Mesothelial cell of epicardium (in vitro differentiated cells): ENCODE measurements at regions not wholly inside any gene's neighbourhood (a gene's known extent, or its start where the extent isn't known, plus 50 kb on each side); places are given as distances from the start of the nearest gene placed in this dataset.

Source experiments
- DNase-seq, 2 experiments: peaks; one replicate each; pipeline ENCODE4 v3.0.0; 2021; ENCODE audit warnings: low spot score in 2 of 2; ENCODE audit not compliant: unreplicated experiment in 2 of 2
- H3K27ac Mint-ChIP-seq: 2 replicates; pipeline ENCODE4 v1.8.0; 2021; ENCODE audit warnings: mixed read lengths
- H3K27me3 Mint-ChIP-seq: 2 replicates; pipeline ENCODE4 v1.8.0; 2021; ENCODE audit warnings: low read depth, mixed read lengths
- H3K36me3 Mint-ChIP-seq: 2 replicates; pipeline ENCODE4 v1.8.0; 2021; ENCODE audit warnings: mixed read lengths
- H3K4me1 Mint-ChIP-seq: 2 replicates; pipeline ENCODE4 v1.8.0; 2021; ENCODE audit warnings: mixed read lengths
- H3K4me3 Mint-ChIP-seq: 2 replicates; pipeline ENCODE4 v1.8.0; 2021; ENCODE audit warnings: mild to moderate bottlenecking, moderate library complexity, mixed read lengths
- H3K9me3 Mint-ChIP-seq: 2 replicates; pipeline ENCODE4 v1.8.0; 2021; ENCODE audit warnings: mixed read lengths
- TF ChIP-seq, protein P1 (sequence below): fragments of 200-600 bp; sonication (generic); IDR thresholded peaks from one replicate; pipeline ENCODE4 v1.5.0; 2021; ENCODE audit warnings: antibody characterized with exemption; ENCODE audit not compliant: unreplicated experiment

DNA sequence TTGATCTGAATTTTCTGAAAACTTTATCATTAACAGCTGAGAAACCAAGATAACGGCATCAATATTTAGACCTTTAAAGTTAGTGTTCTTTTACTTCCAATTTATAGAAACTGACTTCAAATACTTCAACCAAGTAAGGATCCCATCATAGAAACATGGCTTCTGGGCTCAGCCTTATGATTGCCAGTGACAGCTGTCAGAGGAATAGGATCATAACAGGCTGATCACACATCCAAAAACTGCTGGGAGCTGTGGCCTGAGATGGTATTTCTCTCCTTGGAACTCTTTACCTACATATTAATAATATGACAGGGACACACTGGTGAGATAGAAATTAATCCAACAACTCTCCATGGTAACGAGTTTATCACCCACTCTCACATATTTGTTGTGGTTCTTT, 448.3 kb upstream of the NMUR2 start:
- peaks cover 7% of the 10 kb centered on the region for H3K4me1 Mint-ChIP-seq
- TF ChIP-seq, protein P1, sequence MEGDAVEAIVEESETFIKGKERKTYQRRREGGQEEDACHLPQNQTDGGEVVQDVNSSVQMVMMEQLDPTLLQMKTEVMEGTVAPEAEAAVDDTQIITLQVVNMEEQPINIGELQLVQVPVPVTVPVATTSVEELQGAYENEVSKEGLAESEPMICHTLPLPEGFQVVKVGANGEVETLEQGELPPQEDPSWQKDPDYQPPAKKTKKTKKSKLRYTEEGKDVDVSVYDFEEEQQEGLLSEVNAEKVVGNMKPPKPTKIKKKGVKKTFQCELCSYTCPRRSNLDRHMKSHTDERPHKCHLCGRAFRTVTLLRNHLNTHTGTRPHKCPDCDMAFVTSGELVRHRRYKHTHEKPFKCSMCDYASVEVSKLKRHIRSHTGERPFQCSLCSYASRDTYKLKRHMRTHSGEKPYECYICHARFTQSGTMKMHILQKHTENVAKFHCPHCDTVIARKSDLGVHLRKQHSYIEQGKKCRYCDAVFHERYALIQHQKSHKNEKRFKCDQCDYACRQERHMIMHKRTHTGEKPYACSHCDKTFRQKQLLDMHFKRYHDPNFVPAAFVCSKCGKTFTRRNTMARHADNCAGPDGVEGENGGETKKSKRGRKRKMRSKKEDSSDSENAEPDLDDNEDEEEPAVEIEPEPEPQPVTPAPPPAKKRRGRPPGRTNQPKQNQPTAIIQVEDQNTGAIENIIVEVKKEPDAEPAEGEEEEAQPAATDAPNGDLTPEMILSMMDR: no peak
- H3K4me3 Mint-ChIP-seq: no peak overlapping the region
- no peaks in the 10 kb centered on the region for H3K27me3 Mint-ChIP-seq
- no peak for DNase-seq
- H3K36me3 Mint-ChIP-seq: no peaks in the 10 kb centered on the region
- no peaks in the 10 kb centered on the region for H3K9me3 Mint-ChIP-seq
- H3K27ac Mint-ChIP-seq: no peak overlapping the region

DNA sequence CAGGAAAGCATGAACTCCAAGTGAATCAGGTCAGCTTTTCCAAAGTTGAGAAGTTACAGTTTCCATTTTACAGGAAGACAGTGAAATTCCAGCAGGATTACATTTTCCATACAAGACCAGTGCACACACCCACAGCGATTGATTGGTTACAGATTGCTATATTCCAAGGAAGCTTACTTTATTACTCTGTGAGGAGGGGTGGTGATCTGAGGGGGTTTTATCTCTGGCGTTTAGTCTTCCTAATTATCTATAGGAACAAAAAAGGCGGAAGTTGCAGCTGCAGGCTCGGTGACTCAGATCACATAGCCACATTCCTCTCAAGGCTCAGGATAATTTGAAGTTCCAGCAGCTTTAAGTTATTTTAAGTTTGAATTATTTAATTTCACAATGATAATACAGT, 450.4 kb upstream of the NMUR2 start:
- Mint-ChIP-seq H3K27ac (no peak overlapping the region), H3K9me3 (no peaks in the 10 kb centered on the region)
- no peak for DNase-seq

DNA sequence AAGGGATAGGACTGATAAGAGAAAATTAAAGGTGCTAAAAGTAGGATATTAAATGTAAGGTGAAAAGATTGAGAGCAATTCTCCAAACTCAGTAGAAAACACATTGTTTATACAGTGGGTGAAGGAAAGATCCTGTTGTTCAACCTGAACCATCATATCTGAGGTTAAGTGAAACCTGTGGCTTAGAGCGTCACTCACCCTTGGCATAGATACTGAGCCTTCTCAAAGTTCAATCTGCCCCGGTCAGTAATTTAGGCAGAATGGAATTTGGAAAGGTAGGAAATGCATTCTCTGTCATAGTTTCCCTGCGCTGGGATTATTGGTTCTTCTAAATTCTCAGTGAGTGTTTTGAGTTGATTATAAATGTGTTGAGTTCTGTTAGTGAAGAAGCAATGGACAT, 456.2 kb upstream of the NMUR2 start:
- H3K4me1 Mint-ChIP-seq: peaks cover 7% of the 10 kb centered on the region
- H3K9me3 Mint-ChIP-seq: no peaks in the 10 kb centered on the region
- no peak for DNase-seq
- no peak overlapping the region for H3K27ac Mint-ChIP-seq
- H3K36me3 Mint-ChIP-seq: no peaks in the 10 kb centered on the region
- no peaks in the 10 kb centered on the region for H3K27me3 Mint-ChIP-seq
- TF ChIP-seq, protein P1: no peak
- H3K4me3 Mint-ChIP-seq: no peak overlapping the region

More for the DNA sequence above, 450.4 kb upstream of the NMUR2 start:
- no peak overlapping the region for H3K4me3 Mint-ChIP-seq
- no peaks in the 10 kb centered on the region for H3K27me3 Mint-ChIP-seq
- no peaks in the 10 kb centered on the region for H3K36me3 Mint-ChIP-seq
- TF ChIP-seq, protein P1: no peak
- peaks cover 7% of the 10 kb centered on the region for H3K4me1 Mint-ChIP-seq

DNA sequence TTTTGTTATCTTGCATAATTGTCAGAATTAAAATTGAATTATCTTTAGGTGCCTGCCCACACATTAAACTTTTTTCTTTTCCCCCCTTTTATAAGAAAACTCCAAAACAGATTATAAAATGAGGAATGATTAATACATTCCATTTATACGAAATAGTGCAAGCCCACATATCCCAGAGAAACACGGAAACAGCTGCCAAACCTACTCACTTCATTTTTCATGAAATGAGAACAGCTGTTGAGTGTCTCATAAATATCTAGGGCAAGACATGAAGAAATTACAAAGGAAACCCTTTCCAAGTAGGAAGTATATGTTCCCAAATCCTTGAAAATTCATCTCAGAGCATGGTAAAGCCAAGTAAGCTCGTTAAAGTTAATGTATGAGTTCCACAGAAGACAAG, 459.4 kb upstream of the NMUR2 start:
- H3K36me3 Mint-ChIP-seq: no peaks in the 10 kb centered on the region
- no peaks in the 10 kb centered on the region for H3K9me3 Mint-ChIP-seq
- H3K4me3 Mint-ChIP-seq: no peak overlapping the region
- H3K27me3 Mint-ChIP-seq: no peaks in the 10 kb centered on the region
- no peaks in the 10 kb centered on the region for H3K4me1 Mint-ChIP-seq
- H3K27ac Mint-ChIP-seq: no peak overlapping the region
- TF ChIP-seq, protein P1: no peak
- no peak for DNase-seq

DNA sequence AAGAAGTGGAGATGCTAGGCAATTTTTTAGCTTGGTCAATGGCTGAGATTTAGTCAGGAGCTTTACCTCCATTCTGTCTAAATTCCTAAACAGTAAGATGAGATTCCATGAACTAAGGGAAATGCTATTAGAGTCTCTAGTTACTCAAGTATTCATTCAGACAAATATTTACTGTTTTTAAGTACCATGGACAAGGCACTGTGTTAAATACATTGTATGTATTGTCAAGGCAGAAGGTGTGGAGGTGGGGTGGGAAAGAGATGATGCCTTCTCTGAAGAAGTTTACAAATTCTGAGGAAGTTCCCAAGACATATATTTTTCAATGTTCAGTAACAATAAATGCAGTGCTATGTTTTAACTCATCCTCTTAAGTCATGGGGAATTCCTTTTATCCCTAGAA, 459.9 kb upstream of the NMUR2 start:
- no peak for DNase-seq

More for the DNA sequence above, 459.9 kb upstream of the NMUR2 start:
- H3K9me3 Mint-ChIP-seq: no peaks in the 10 kb centered on the region
- no peaks in the 10 kb centered on the region for H3K27me3 Mint-ChIP-seq
- H3K4me3 Mint-ChIP-seq: no peak overlapping the region
- TF ChIP-seq, protein P1: no peak
- H3K27ac Mint-ChIP-seq: no peak overlapping the region
- H3K36me3 Mint-ChIP-seq: no peaks in the 10 kb centered on the region
- H3K4me1 Mint-ChIP-seq: no peaks in the 10 kb centered on the region
